HUES6 (cell line): ENCODE measurements at regions not wholly inside any gene's neighbourhood (a gene's known extent, or its start where the extent isn't known, plus 50 kb on each side); places are given as distances from the start of the nearest gene placed in this dataset.
"Not testable (repeated sequence)": the region's sequence is repeated elsewhere in the genome, so short reads cannot be mapped to it uniquely, and the experiment has no call there.

ENCODE experiments used
- H3K27ac ChIP-seq: 2 replicates; pipeline ENCODE4 v1.7.0; 2013; ENCODE audit warnings: low read depth, mild to moderate bottlenecking, low read length, inconsistent platforms
- H3K27me3 ChIP-seq: 2 replicates; pipeline ENCODE4 v1.6.1; 2013; ENCODE audit warnings: low read length; ENCODE audit not compliant: control insufficient read depth, insufficient read depth
- H3K36me3 ChIP-seq: 2 replicates; pipeline ENCODE4 v1.6.1; 2013; ENCODE audit warnings: low read length; ENCODE audit not compliant: control insufficient read depth, insufficient read depth
- H3K4me1 ChIP-seq: 2 replicates; pipeline ENCODE4 v1.6.1; 2013; ENCODE audit warnings: low read length; ENCODE audit not compliant: control insufficient read depth, insufficient read depth
- H3K4me3 ChIP-seq: 2 replicates; pipeline ENCODE4 v1.5.1; 2013; ENCODE audit warnings: low read depth, low read length
- H3K9ac ChIP-seq: one replicate; pipeline ENCODE4 v1.6.1; 2013; ENCODE audit warnings: mild to moderate bottlenecking, low read length
- H3K9me3 ChIP-seq: 2 replicates; pipeline ENCODE4 v1.6.1; 2013; ENCODE audit warnings: low read depth, low read length; ENCODE audit not compliant: control insufficient read depth, insufficient read depth

DNA sequence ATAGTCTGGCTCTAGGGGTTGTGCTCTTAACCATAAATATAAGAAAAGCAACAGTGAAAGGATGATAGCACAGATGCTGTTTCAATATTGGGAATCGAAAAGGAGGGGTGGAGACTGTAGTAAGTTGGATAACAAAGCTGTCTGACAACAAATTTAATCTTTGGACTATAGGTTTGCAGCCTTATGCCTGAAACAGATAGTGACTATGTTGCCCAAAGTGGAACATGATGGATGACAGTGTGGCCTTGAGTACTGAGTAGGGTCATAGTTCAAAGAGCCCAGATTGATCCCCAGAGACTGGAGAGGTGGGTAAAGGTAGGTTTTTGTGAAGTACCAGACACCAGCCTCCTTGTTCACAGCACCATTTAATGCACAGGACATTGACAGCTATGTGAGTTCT is 144.0 kb upstream of the PALMD start:
- Histone ChIP-seq H3K4me1 (no peaks in the 10 kb centered on the region), H3K9me3 (no peaks in the 10 kb centered on the region), H3K36me3 (no peaks in the 10 kb centered on the region), H3K9ac (no peak overlapping the region), H3K4me3 (no peak overlapping the region), H3K27me3 (no peaks in the 10 kb centered on the region), H3K27ac (no peak overlapping the region)

DNA sequence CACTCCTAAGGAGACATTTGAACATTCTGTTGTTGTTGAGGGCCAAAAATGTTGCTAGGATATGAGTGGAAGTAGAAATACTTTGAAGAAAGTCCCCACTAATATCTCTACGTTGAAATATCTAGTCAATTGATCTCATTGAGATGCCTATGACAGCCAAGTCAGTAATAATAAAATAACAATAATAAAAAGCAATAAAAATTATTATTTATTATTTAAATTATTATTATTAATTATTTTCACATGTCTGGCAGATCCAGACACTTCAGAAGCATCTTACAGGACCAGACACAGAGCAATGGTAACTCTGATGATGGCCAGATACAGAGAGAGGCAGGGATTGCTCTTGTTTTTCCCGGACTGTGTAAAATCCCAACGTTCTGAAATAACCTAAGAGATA is 143.5 kb upstream of the PALMD start:
- H3K4me3 ChIP-seq = no peak overlapping the region
- peaks cover 4% of the 10 kb centered on the region for H3K9me3 ChIP-seq
- no peak overlapping the region for H3K27ac ChIP-seq
- no peak overlapping the region for H3K9ac ChIP-seq
- H3K27me3 ChIP-seq = no peaks in the 10 kb centered on the region
- no peaks in the 10 kb centered on the region for H3K4me1 ChIP-seq
- H3K36me3 ChIP-seq = no peaks in the 10 kb centered on the region

- Histone ChIP-seq H3K4me1 (no peaks in the 10 kb centered on the region), H3K4me3 (no peak overlapping the region), H3K9me3 (peaks cover 10% of the 10 kb centered on the region), H3K36me3 (no peaks in the 10 kb centered on the region), H3K9ac (no peak overlapping the region), H3K27me3 (no peaks in the 10 kb centered on the region), H3K27ac (no peak overlapping the region)
These were observed 142.6 kb upstream of the PALMD start for GRCh38 chr1:99503276-99503747.

DNA sequence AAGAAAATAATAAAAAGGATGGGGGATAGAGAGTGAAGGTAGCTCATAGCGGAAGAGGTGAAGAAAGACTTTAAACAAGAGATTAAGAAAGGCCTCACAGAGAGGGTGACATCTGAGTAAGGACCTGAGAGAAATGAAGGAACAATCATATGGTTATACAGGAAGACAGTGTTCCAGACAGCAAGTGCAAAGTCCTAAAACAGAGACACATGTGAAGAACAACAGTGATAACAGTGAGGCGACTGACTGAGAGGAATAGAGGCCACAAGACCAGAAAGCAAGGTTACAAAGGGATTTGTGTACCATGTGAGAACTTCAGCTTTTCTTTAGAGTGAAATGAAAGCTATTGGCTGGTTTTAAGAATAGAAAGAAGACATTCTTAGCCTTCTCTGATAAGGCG is 141.6 kb upstream of the PALMD start:
- H3K36me3 ChIP-seq = no peaks in the 10 kb centered on the region
- H3K27ac ChIP-seq = no peak overlapping the region
- H3K9me3 ChIP-seq = peaks cover 14% of the 10 kb centered on the region
- H3K4me3 ChIP-seq = no peak overlapping the region
- no peak overlapping the region for H3K9ac ChIP-seq
- H3K27me3 ChIP-seq = no peaks in the 10 kb centered on the region
- no peaks in the 10 kb centered on the region for H3K4me1 ChIP-seq

DNA sequence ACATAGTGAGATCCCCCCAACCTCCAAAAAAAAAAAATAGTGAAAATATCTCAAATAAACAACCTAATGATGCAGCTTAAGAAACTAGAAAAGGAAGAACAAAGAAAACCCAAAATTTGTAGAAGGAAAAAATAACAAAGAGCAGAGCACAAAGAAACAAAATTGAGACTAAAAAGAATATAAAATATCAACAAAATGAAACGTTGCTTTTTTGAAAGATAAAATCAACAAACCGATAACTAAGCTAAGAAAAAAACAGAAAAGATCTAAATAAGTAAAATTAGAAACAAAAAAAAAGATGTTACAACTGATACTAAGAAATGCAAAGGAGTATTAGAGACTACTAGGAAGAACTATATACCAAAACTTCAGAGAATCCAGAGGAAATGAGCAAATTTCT is 139.3 kb upstream of the PALMD start:
- no peaks in the 10 kb centered on the region for H3K4me1 ChIP-seq
- H3K4me3 ChIP-seq = no peak overlapping the region
- H3K27ac ChIP-seq = no peak overlapping the region
- peaks cover 18% of the 10 kb centered on the region for H3K9me3 ChIP-seq
- no peak overlapping the region for H3K9ac ChIP-seq
- H3K27me3 ChIP-seq = no peaks in the 10 kb centered on the region
- no peaks in the 10 kb centered on the region for H3K36me3 ChIP-seq

DNA sequence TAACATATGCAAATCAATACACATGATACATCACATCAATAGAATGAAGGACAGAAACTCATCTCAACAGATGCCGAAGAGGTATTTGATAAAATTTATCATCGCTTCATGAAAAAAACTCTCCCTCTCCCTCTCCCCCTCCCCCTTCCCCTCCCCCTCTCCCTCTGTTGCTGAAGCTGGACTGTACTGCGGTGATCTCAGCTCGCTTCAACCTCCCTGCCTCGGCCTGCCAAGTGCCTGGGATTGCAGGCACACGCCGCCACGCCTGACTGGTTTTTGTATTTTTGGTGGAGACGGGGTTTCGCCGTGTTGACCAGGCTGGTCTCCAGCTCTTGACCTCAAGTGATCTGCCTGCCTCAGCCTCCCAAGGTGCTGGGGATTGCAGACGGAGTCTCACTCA is 138.5 kb upstream of the PALMD start:
- H3K4me3 ChIP-seq, H3K27ac ChIP-seq, H3K4me1 ChIP-seq, H3K27me3 ChIP-seq, H3K9ac ChIP-seq, H3K36me3 ChIP-seq: not testable (repeated sequence)
- peaks cover 18% of the 10 kb centered on the region for H3K9me3 ChIP-seq

- Histone ChIP-seq H3K27ac (no peak overlapping the region), H3K9me3 (peaks cover 18% of the 10 kb centered on the region), H3K4me1 (no peaks in the 10 kb centered on the region), H3K27me3 (no peaks in the 10 kb centered on the region), H3K9ac (no peak overlapping the region), H3K36me3 (no peaks in the 10 kb centered on the region), H3K4me3 (no peak overlapping the region)
These were observed 137.8 kb upstream of the PALMD start for GRCh38 chr1:99507906-99508732.

DNA sequence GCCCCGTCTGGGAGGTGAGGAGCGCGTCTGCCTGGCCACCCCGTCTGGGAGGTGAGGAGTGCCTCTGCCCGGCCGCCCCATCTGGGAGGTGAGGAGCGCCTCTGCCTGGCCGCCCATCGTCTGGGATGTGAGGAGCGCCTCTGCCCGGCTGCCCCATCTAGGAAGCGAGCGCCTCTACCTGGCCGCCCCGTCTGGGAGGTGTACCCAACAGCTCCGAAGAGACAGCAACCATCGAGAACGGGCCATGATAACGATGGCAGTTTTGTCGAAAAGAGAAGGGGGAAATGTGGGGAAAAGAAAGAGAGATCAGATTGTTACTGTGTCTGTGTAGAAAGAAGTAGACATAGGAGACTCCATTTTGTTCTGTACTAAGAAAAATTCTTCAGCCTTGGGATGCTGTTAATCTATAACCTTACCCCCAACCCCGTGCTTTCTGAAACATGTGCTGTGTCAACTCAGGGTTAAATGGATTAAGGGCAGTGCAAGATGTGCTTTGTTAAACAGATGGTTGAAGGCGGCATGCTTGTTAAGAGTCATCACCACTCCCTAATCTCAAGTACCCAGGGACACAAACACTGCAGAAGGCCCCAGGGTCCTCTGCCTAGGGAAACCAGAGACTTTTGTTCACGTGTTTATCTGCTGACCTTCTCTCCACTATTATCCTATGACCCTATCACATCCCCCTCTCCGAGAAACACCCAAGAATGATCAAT is 137.0 kb upstream of the PALMD start:
- not testable (repeated sequence) for H3K9ac ChIP-seq, H3K27me3 ChIP-seq, H3K36me3 ChIP-seq, H3K27ac ChIP-seq, H3K4me3 ChIP-seq, H3K4me1 ChIP-seq
- H3K9me3 ChIP-seq = peaks cover 18% of the 10 kb centered on the region

DNA sequence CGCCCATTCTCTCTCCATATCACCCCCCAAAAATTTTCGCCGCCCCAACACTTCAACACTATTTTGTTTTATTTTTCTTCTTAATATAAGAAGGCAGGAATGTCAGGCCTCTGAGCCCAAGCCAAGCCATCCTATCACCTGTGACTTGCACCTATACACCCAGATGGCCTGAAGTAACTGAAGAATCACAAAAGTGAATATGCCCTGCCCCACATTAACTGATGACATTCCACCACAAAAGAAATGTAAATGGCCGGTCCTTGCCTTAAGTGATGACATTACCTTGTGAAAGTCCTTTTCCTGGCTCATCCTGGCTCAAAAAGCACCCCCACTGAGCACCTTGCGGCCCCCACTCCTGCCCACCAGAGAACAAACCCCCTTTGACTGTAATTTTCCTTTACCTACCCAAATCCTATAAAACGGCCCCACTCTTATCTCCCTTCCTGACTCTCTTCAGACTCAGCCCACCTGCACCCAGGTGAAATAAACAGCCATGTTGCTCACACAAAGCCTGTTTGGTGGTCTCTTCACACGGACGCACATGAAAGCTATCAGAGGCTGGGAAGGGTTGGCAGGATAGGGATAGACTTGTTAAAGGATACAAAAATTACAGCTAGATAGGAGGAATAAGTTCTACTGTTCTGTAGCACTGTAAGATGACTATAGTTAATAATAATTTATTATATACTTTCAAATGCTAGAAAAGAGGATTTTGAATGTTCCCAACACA is 130.9 kb upstream of the PALMD start:
- not testable (repeated sequence) for H3K9me3 ChIP-seq, H3K36me3 ChIP-seq, H3K9ac ChIP-seq, H3K4me1 ChIP-seq, H3K27me3 ChIP-seq, H3K4me3 ChIP-seq
- H3K27ac ChIP-seq = peak overlapping the region; percentile 80; the same call in 1 of the 2 replicates

DNA sequence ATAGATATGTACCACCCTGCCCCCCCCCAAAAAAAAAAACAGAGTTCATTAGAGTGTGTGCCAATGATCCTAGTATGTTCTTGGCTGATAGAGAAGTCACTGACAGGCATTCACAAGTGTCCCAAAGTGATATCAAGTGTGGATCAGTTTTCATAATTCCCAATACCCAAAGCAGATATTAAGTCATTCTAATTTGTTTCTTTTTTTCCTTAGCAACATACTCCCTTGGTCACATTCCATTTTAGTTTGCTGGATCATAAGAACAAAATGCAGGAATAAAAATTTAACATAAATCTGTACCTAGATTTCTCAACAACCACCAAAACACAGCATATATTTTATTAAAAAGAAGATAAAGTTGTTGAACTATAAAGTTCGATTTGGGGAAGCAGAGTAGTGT is 129.8 kb upstream of the PALMD start:
- H3K36me3 ChIP-seq = no peaks in the 10 kb centered on the region
- H3K27me3 ChIP-seq = no peaks in the 10 kb centered on the region
- H3K9me3 ChIP-seq = no peaks in the 10 kb centered on the region
- no peak overlapping the region for H3K27ac ChIP-seq
- H3K9ac ChIP-seq = no peak overlapping the region
- H3K4me1 ChIP-seq = peaks cover 7% of the 10 kb centered on the region
- no peak overlapping the region for H3K4me3 ChIP-seq

DNA sequence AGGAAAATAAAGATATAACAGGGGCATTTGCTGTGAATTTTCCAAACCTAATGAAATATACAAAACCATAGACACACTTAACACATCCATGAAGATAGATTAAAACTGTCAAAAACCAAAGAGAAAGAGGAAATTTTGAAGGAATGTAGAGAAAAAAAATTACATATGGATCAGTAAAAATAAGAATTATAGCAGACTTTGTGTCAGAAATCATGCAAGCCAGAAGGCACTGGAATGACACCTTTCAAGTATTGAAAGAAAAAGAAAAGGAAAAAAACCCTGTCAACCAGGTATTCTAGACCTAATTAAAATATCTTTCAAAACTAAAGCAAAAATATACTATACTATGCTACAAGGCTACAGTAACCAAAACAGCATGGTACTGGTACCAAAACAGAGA is 125.8 kb upstream of the PALMD start:
- Histone ChIP-seq H3K36me3 (no peaks in the 10 kb centered on the region), H3K27me3 (no peaks in the 10 kb centered on the region), H3K9me3 (no peaks in the 10 kb centered on the region), H3K4me1 (peaks cover 6% of the 10 kb centered on the region), H3K27ac (no peak overlapping the region), H3K4me3 (no peak overlapping the region), H3K9ac (no peak overlapping the region)
